ENCODE measurements at regions not wholly inside any gene's neighbourhood (a gene's known extent, or its start where the extent isn't known, plus 50 kb on each side); places are given as distances from the start of the nearest gene placed in this dataset.
A peak's percentile ranks its signal among the peaks of the same experiment; 100 is the strongest.

GRCh38 chr10:121070275-121071070 lies 219.3 kb downstream of the WDR11 start:
- peak in 1 of 56 donors; percentile 25 for DNase-seq

- DNase-seq = no peak
Observed at GRCh38 chr10:121071901-121072300, 220.7 kb downstream of the WDR11 start.

- DNase-seq = no peak
Observed at GRCh38 chr10:121073728-121074127, 222.6 kb downstream of the WDR11 start.

DNA sequence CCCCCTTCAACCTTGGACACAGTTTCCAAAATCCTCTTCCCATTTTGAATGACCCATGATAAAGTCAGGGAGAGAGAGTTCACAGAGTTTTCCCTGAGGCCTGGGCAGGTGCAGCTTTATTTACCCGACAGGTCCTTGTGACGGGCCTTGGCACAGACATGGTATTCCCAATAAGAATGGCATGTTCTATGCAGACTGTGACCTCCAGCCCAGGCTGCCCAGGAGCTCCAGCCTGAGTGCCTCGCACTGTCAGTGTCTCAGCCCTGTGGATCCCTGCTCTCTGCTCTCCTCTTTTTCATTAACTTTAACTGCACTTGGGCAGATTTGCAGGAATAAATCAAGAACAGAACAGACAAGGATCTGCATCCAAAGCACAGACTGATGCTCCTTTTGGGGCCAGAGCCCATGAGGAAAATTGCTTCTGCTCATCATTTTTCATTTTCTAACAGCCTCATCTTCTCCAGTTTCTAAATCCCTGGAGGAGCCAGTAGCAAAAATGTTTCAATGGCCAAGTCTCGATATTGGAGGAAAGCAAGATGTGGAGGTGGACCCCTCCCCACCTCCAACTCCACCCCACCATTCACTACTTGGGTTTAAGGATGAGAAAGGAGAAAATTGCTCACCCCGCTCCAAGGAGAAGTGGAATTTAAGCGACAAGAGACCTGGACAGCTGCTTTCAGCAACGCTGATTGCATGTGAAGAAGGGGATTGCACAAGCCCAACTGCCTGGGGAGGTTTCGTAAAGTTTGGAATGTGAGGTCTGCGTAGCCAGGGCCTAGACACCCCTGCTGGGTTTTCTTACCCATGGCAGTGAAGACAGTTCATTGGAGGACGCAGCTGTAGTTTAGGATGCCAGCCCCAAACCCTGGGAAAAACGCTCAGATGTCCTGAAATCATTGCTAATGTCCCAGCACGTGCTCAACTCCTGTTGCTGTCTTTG lies 225.9 kb downstream of the WDR11 start:
- no peak for DNase-seq

DNA sequence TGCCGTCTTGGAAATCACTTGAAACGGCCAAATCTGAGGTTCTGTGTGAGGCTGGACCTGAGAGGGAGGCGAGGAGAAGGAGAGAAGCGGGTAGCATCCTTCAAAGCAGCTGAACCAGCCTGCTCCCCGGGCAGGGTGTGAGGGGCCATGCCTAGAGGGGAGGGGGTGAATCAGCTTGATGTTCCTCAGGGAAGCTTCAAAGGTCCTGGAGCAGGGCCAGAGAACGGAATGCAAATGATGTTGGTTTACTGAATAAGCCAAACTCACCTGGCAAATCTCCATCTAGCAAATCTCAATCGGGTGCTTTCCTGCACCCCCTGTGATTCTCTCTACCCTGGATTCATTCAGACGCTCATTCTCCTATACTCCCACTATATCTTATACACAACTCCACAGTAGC lies 226.9 kb downstream of the WDR11 start:
- no peak for DNase-seq

DNA sequence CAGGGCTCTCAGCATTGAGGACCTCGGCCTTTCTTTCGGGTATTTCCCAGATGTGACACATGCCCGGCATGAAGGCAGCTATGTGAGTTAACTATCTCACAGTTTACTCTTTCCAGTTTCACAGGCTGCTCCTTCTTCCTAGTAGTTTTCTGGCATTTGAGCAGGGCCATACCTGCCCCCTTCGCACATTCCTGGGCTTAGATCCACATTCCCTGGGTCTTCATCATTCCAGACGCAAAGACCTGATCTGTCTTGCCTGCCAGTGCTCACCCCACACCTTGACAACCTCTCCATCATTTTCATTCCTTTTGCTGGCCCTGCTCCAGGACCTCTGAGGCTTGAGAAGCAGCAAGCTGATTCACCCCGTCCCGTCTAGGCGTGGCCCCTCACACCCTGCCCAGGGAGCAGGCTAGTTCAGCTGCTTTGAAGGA lies 227.5 kb downstream of the WDR11 start:
- no peak for DNase-seq

- no peak for DNase-seq
Observed at GRCh38 chr10:121079226-121079625, 228.1 kb downstream of the WDR11 start.

DNA sequence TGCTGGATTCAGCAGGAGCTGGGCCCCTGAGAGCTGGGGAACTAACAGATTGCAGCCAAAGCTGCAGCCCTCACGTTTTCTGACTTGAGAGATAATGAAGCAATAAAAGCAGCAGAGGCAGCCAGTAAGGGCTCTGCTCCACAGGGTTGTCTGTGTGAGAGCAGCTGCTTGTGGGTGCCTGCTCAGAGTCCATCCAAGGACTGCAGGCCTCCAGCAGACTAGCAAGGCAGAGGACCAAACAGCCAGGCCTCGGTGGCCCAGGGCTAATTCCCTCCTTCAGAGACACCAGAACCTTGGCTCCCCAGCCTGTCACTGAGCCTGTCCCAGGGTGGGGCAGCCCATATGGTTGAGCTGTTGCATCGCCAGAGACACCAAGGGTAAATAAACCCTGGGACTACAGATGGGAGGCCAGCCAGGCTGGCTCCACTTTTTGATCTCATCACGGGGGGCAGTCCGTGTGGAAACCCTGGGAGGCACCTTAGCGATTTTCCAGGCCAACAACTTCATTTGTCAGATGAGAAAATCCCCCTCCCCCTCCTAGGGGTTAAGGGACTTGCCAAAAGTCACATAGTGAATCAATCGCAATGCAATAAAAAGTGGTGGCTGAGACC lies 229.2 kb downstream of the WDR11 start:
- DNase-seq = no peak

GRCh38 chr10:121081306-121081705 lies 230.1 kb downstream of the WDR11 start:
- DNase-seq = no peak

GRCh38 chr10:121082984-121083383 lies 231.8 kb downstream of the WDR11 start:
- no peak for DNase-seq

DNA sequence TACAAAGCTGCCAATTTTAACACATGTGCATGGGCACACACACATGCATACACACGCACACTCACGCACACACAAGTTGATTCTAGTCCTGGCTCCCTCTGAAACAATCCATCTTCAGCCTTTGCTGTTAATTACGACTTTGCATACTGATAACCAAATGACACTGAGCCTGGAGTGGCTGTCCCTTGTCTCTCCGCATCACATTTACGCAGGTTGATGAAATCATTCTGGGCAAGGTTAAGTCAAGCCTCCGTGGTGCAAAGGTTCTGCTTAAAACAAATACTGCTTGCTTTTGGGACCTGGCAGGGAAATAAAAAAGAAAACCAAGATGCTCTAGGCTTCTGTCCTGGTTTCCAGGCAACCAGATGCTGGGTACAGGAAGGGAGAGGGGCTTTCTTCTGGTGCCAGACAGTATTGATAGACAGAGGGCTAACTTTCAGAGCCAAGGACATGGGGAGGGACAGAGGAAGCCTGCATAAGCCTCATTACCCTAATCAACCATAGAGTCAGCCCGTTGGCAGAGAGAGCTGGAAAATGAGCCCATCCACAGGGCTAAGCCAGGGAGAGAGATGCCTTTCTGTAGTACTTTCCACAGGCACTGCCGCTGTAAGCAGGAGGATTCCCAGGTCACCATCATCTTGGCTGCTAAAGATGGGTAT lies 233.0 kb downstream of the WDR11 start:
- peak in 25 of 56 donors; percentile 10 to 68 (median 28) for DNase-seq

DNA sequence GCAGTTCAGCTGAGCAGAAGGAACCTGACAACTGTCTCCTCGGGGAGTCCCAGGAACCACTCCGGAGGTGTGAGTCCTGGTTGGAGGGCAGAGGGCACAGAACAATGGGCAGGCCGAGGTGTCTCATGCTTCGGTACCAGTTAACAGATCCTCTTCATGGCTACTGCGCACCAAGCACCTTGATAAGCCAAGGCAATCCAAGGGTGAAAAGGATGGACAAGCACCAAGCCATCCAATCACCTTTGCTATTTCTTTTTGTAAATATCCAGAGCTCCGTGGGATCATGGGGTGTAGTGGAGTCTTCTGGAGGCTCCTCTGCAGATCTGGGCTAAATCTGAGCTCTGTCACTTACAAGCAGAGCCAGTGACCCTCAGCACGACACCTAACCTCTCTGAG lies 233.5 kb downstream of the WDR11 start:
- DNase-seq = peak in 5 of 56 donors; percentile 17 to 68 (median 47)

DNA sequence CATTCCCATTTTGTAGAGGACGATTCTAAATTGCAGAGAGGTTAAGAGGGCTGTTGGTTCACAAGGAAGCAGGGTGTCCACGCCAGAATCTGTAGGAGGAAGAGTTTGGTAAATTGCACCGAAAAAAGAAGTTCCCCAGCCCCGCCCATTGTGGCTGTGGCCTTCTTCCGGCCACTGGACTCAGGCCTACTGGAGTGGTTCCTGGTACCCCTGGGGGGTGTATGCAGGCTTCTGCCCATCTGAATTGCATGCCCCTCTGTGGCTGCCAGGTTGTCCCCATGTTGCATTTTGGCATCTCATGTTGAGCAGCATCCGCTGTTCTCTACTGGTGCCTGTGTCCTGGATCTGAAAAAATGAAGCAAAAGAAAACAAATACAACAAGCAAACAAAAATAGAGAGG lies 234.2 kb downstream of the WDR11 start:
- peak in 15 of 56 donors; percentile 10 to 59 (median 24) for DNase-seq

DNA sequence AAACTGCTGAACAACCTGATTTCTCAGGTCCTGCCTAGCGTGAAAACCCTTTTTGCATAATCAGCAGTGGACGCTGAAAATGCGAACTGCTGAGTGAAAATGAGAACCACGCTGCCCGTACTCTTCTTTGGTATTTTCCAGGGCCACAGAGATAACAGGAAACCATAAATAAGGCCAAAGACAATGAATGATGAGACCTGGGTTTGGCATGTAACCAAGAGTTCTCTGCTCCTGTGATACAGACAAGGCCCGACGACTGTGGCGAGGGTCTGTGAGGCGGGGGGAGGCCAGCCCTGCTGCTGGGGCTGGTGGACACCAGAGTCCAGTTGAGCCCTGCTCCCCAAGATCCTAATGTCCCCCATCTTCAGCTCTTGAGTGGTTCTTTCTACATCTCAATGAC lies 236.0 kb downstream of the WDR11 start:
- no peak for DNase-seq

- no peak for DNase-seq
Observed at GRCh38 chr10:121087688-121088087, 236.5 kb downstream of the WDR11 start.

DNA sequence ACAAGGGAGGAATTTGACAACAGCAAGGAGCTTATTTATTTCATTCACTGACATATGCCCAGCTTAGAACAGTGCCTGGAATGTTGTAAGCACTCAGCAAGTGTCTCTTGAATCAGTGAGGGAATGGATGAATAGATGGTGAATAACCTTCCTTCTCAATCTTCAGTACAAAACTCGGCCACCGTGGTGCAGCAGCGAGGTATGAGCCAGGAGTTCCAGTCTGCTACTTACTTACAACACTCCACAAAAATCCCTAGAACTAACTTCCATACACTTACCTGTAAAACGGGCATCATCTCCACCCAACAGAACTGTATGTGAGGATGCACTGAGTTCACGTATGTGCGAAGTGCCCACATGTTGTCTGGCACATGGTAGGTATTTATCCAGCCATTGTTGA lies 237.4 kb downstream of the WDR11 start:
- peak in 4 of 56 donors; percentile 12 to 54 (median 29) for DNase-seq

DNA sequence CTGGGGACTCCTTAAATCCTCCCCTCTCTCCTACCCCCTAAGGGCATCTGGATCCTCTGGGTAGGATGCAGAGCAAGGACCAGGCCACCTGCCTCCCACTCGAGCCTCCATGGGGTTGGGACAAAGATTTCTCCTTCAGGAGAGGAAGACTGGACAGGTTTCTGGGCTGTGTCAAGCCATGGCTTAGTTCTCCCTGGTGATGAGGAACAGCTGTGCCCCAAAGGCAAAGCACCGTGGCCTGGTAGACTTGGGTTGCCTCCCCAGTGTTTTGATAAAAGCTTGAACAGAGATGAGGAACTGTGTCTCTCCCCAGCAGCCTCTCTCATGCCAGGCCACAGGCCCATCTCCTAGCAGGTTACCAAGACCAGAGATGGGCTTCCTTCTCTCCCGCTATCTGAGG lies 238.3 kb downstream of the WDR11 start:
- no peak for DNase-seq

GRCh38 chr10:121091961-121092719 lies 241.0 kb downstream of the WDR11 start:
- no peak for DNase-seq

- no peak for DNase-seq
Observed at GRCh38 chr10:121092720-121093095, 241.5 kb downstream of the WDR11 start.

GRCh38 chr10:121096617-121097431 lies 245.7 kb downstream of the WDR11 start:
- DNase-seq = no peak

Data from nucleus accumbens (tissue), 56 donors.